Posterior cingulate gyrus (tissue), 11 donors: ENCODE measurements at regions not wholly inside any gene's neighbourhood (a gene's known extent, or its start where the extent isn't known, plus 50 kb on each side); places are given as distances from the start of the nearest gene placed in this dataset.
"Not testable (repeated sequence)": the region's sequence is repeated elsewhere in the genome, so short reads cannot be mapped to it uniquely, and the experiment has no call there.

ENCODE experiments used
- DNase-seq, 10 donors: peaks; one replicate each; pipeline versions ENCODE4 v3.0.0 to v3.0.0-alpha.2; 2020 to 2021; ENCODE audit warnings: mixed read lengths in 3 of 10
- intact Hi-C: fragments of 100-400 bp; cut with DNase I; formaldehyde crosslinking; loops from one replicate; pipeline ENCODE4 v1.15.1; 2023

GRCh38 chr4:170391066-170391740 is 301.4 kb upstream of the AADAT start:
- intact Hi-C loops, result no loop called here
- no peak for DNase-seq

GRCh38 chr4:170389411-170389810 is 299.7 kb upstream of the AADAT start:
- intact Hi-C loops, result no loop called here
- no peak for DNase-seq

- intact Hi-C loops, result no loop called here
- no peak for DNase-seq
Measured at GRCh38 chr4:170388255-170388654, 298.5 kb upstream of the AADAT start.

GRCh38 chr4:170386971-170387370 is 297.2 kb upstream of the AADAT start:
- no peak for DNase-seq
- intact Hi-C loops, result no loop called here

- intact Hi-C loops, result no loop called here
Measured at GRCh38 chr4:170386511-170386910, 296.8 kb upstream of the AADAT start.

GRCh38 chr4:170374770-170375169 is 285.0 kb upstream of the AADAT start:
- intact Hi-C loops, result no loop called here
- no peak for DNase-seq

More at GRCh38 chr4:170386511-170386910, 296.8 kb upstream of the AADAT start:
- DNase-seq, result no peak

- DNase-seq, result no peak
- intact Hi-C loops, result no loop called here
Measured at GRCh38 chr4:170348945-170349344, 259.2 kb upstream of the AADAT start.

- not testable (repeated sequence) for DNase-seq
Measured at GRCh38 chr4:170347191-170347590, 257.4 kb upstream of the AADAT start.

GRCh38 chr4:170339522-170339921 is 249.8 kb upstream of the AADAT start:
- intact Hi-C loops, result no loop called here

More at GRCh38 chr4:170347191-170347590, 257.4 kb upstream of the AADAT start:
- intact Hi-C loops, result not testable (repeated sequence)

GRCh38 chr4:170336238-170336775 is 246.6 kb upstream of the AADAT start:
- DNase-seq, result no peak
- intact Hi-C loops, result no loop called here

More at GRCh38 chr4:170339522-170339921, 249.8 kb upstream of the AADAT start:
- DNase-seq, result no peak

GRCh38 chr4:170325599-170325998 is 235.8 kb upstream of the AADAT start:
- intact Hi-C loops, result no loop called here
- DNase-seq, result no peak

- no peak for DNase-seq
- intact Hi-C loops, result no loop called here
Measured at GRCh38 chr4:170323623-170324022, 233.9 kb upstream of the AADAT start.

- no peak for DNase-seq
- intact Hi-C loops, result no loop called here
Measured at GRCh38 chr4:170307182-170307581, 217.4 kb upstream of the AADAT start.

GRCh38 chr4:170306208-170306607 is 216.5 kb upstream of the AADAT start:
- DNase-seq, result no peak
- intact Hi-C loops, result no loop called here

- DNase-seq, result no peak
- intact Hi-C loops, result no loop called here
Measured at GRCh38 chr4:170305627-170306026, 215.9 kb upstream of the AADAT start.

GRCh38 chr4:170281027-170281426 is 191.3 kb upstream of the AADAT start:
- no peak for DNase-seq
- intact Hi-C loops, result no loop called here

- DNase-seq, result no peak
- intact Hi-C loops, result no loop called here
Measured at GRCh38 chr4:170278460-170278859, 188.7 kb upstream of the AADAT start.

GRCh38 chr4:170274616-170275015 is 184.9 kb upstream of the AADAT start:
- intact Hi-C loops, result no loop called here
- DNase-seq, result no peak

GRCh38 chr4:170272959-170273358 is 183.2 kb upstream of the AADAT start:
- intact Hi-C loops, result no loop called here
- DNase-seq, result no peak

- no peak for DNase-seq
- intact Hi-C loops, result no loop called here
Measured at GRCh38 chr4:170271723-170272122, 182.0 kb upstream of the AADAT start.

GRCh38 chr4:170270628-170271027 is 180.9 kb upstream of the AADAT start:
- DNase-seq, result no peak
- intact Hi-C loops, result no loop called here

- intact Hi-C loops, result no loop called here
- no peak for DNase-seq
Measured at GRCh38 chr4:170269950-170270349, 180.2 kb upstream of the AADAT start.
